Lower lobe of right lung (tissue), 2 donors: ENCODE measurements at regions not wholly inside any gene's neighbourhood (a gene's known extent, or its start where the extent isn't known, plus 50 kb on each side); places are given as distances from the start of the nearest gene placed in this dataset.
"Not testable (repeated sequence)": the region's sequence is repeated elsewhere in the genome, so short reads cannot be mapped to it uniquely, and the experiment has no call there.

Experiments
- ATAC-seq, 2 donors: fragments of 200-7000 bp; cut with Tn5 transposase; one replicate each; pipeline ENCODE4 v1.9.1; 2020 to 2022; ENCODE audit warnings: mild to moderate bottlenecking in 2 of 2, moderate library complexity in 2 of 2
- DNase-seq: peaks from one replicate; pipeline ENCODE4 v3.0.0-alpha.2; 2020
- H3K27ac ChIP-seq: fragments of 200-600 bp; one replicate; pipeline ENCODE4 v1.8.0; 2022
- H3K27me3 ChIP-seq: fragments of 200-600 bp; one replicate; pipeline ENCODE4 v1.8.0; 2022; ENCODE audit warnings: low read depth
- H3K36me3 ChIP-seq: fragments of 200-600 bp; one replicate; pipeline ENCODE4 v1.8.0; 2022; ENCODE audit warnings: mild to moderate bottlenecking
- H3K4me1 ChIP-seq: fragments of 200-600 bp; one replicate; pipeline ENCODE4 v1.8.0; 2022
- H3K4me3 ChIP-seq: fragments of 200-600 bp; one replicate; pipeline ENCODE4 v1.8.0; 2022; ENCODE audit warnings: mild to moderate bottlenecking
- H3K9me3 ChIP-seq: fragments of 200-600 bp; one replicate; pipeline ENCODE4 v1.8.0; 2022
- CTCF ChIP-seq: fragments of 200-600 bp; IDR thresholded peaks from one replicate; pipeline ENCODE4 v1.8.0; 2022; ENCODE audit warnings: antibody characterized with exemption, mild to moderate bottlenecking
- intact Hi-C: fragments of 100-400 bp; cut with DNase I; formaldehyde crosslinking; loops from one replicate; pipeline ENCODE4 v1.11.0; 2022
- donor health status: DM: no; HTN: yes; CAD: no; lungs with severe emphysema.

GRCh38 chr3:191644291-191644690 lies 183.3 kb downstream of the PYDC2 start:
- intact Hi-C loops: no loop called here
- Histone ChIP-seq H3K4me1 (no peaks in the 10 kb centered on the region), H3K36me3 (no peaks in the 10 kb centered on the region), H3K9me3 (no peaks in the 10 kb centered on the region), H3K27ac (no peak overlapping the region), H3K4me3 (no peak overlapping the region), H3K27me3 (no peaks in the 10 kb centered on the region)
- TF ChIP-seq CTCF: no peak
- ATAC-seq (no peak), DNase-seq (no peak)

GRCh38 chr3:191646242-191646641 lies 185.3 kb downstream of the PYDC2 start:
- Histone ChIP-seq H3K4me1 (no peaks in the 10 kb centered on the region), H3K4me3 (no peak overlapping the region), H3K9me3 (no peaks in the 10 kb centered on the region), H3K27ac (no peak overlapping the region), H3K36me3 (no peaks in the 10 kb centered on the region), H3K27me3 (no peaks in the 10 kb centered on the region)
- TF ChIP-seq CTCF: no peak
- ATAC-seq: no peak
- DNase-seq: no peak
- intact Hi-C loops: no loop called here

- Histone ChIP-seq H3K4me1 (no peaks in the 10 kb centered on the region), H3K27ac (no peak overlapping the region), H3K9me3 (no peaks in the 10 kb centered on the region), H3K27me3 (no peaks in the 10 kb centered on the region), H3K4me3 (no peak overlapping the region), H3K36me3 (no peaks in the 10 kb centered on the region)
- no peak for DNase-seq
- ATAC-seq: no peak
- intact Hi-C loops: no loop called here
- no peak for TF ChIP-seq CTCF
Observed at GRCh38 chr3:191648787-191649186, 187.8 kb downstream of the PYDC2 start.

GRCh38 chr3:191649626-191650025 lies 188.7 kb downstream of the PYDC2 start:
- intact Hi-C loops: no loop called here
- DNase-seq (no peak), ATAC-seq (no peak)
- no peaks in the 10 kb centered on the region for H3K27me3 ChIP-seq
- no peaks in the 10 kb centered on the region for H3K9me3 ChIP-seq
- H3K36me3 ChIP-seq: no peaks in the 10 kb centered on the region
- no peak overlapping the region for H3K4me3 ChIP-seq
- no peaks in the 10 kb centered on the region for H3K4me1 ChIP-seq
- H3K27ac ChIP-seq: no peak overlapping the region
- TF ChIP-seq CTCF: no peak

- ATAC-seq, H3K9me3 ChIP-seq, H3K4me3 ChIP-seq, intact Hi-C loops, H3K27me3 ChIP-seq, DNase-seq, H3K36me3 ChIP-seq, H3K27ac ChIP-seq, H3K4me1 ChIP-seq: not testable (repeated sequence)
Observed at GRCh38 chr3:191658781-191659419, 197.9 kb downstream of the PYDC2 start.

- H3K27ac ChIP-seq, H3K4me3 ChIP-seq, H3K9me3 ChIP-seq, ATAC-seq, H3K4me1 ChIP-seq, intact Hi-C loops, H3K36me3 ChIP-seq, DNase-seq, H3K27me3 ChIP-seq: not testable (repeated sequence)
Observed at GRCh38 chr3:191662150-191662549, 201.2 kb downstream of the PYDC2 start.
